ENCODE measurements at regions not wholly inside any gene's neighbourhood (a gene's known extent, or its start where the extent isn't known, plus 50 kb on each side); places are given as distances from the start of the nearest gene placed in this dataset.
"Not testable (repeated sequence)": the region's sequence is repeated elsewhere in the genome, so short reads cannot be mapped to it uniquely, and the experiment has no call there.

- Mint-ChIP-seq H3K4me3 (no peak overlapping the region), H3K27me3 (no peaks in the 10 kb centered on the region), H3K27ac (no peak overlapping the region), H3K4me1 (no peaks in the 10 kb centered on the region), H3K36me3 (peaks cover 2% of the 10 kb centered on the region), H3K9me3 (peaks cover 7 to 28% (median 10%) of the 10 kb centered on the region in 3 donors)
These were observed 1062.1 kb downstream of the BRD1 start for GRCh38 chr22:48765595-48765994.

GRCh38 chr22:48761546-48761945 is 1066.1 kb downstream of the BRD1 start:
- peaks cover 7 to 14% (median 9%) of the 10 kb centered on the region in 3 donors for H3K9me3 Mint-ChIP-seq
- no peaks in the 10 kb centered on the region for H3K36me3 Mint-ChIP-seq
- no peaks in the 10 kb centered on the region for H3K4me1 Mint-ChIP-seq
- H3K27me3 Mint-ChIP-seq = no peaks in the 10 kb centered on the region
- H3K27ac Mint-ChIP-seq = no peak overlapping the region
- no peak overlapping the region for H3K4me3 Mint-ChIP-seq

GRCh38 chr22:48760481-48761390 is 1066.9 kb downstream of the BRD1 start:
- H3K27me3 Mint-ChIP-seq = peaks cover 3% of the 10 kb centered on the region
- no peaks in the 10 kb centered on the region for H3K36me3 Mint-ChIP-seq
- no peak overlapping the region for H3K4me3 Mint-ChIP-seq
- H3K4me1 Mint-ChIP-seq = no peaks in the 10 kb centered on the region
- H3K27ac Mint-ChIP-seq = no peak overlapping the region
- peaks cover 5 to 13% (median 8%) of the 10 kb centered on the region in 3 donors for H3K9me3 Mint-ChIP-seq

GRCh38 chr22:48758881-48759875 is 1068.5 kb downstream of the BRD1 start:
- Mint-ChIP-seq H3K9me3 (peaks cover 0 to 5% (median under 1%) of the 10 kb centered on the region in 3 donors), H3K4me1 (no peaks in the 10 kb centered on the region), H3K36me3 (no peaks in the 10 kb centered on the region), H3K27me3 (peaks cover 3% of the 10 kb centered on the region), H3K27ac (no peak overlapping the region), H3K4me3 (no peak overlapping the region)

- Mint-ChIP-seq H3K36me3 (no peaks in the 10 kb centered on the region), H3K9me3 (peaks cover 0 to 4% (median 0%) of the 10 kb centered on the region in 3 donors), H3K4me1 (no peaks in the 10 kb centered on the region), H3K4me3 (no peak overlapping the region), H3K27me3 (peaks cover 3% of the 10 kb centered on the region), H3K27ac (no peak overlapping the region)
These were observed 1069.6 kb downstream of the BRD1 start for GRCh38 chr22:48757985-48758561.

GRCh38 chr22:48757581-48757980 is 1070.1 kb downstream of the BRD1 start:
- Mint-ChIP-seq H3K27ac (no peak overlapping the region), H3K27me3 (peaks cover 3% of the 10 kb centered on the region)

GRCh38 chr22:48757135-48757534 is 1070.5 kb downstream of the BRD1 start:
- not testable (repeated sequence) for H3K27me3 Mint-ChIP-seq, H3K4me3 Mint-ChIP-seq, H3K4me1 Mint-ChIP-seq, H3K27ac Mint-ChIP-seq, H3K9me3 Mint-ChIP-seq, H3K36me3 Mint-ChIP-seq

More at GRCh38 chr22:48757581-48757980, 1070.1 kb downstream of the BRD1 start:
- no peaks in the 10 kb centered on the region for H3K4me1 Mint-ChIP-seq
- H3K9me3 Mint-ChIP-seq = peaks cover 0 to 4% (median 0%) of the 10 kb centered on the region in 3 donors
- no peaks in the 10 kb centered on the region for H3K36me3 Mint-ChIP-seq
- no peak overlapping the region for H3K4me3 Mint-ChIP-seq

GRCh38 chr22:48756146-48757111 is 1071.2 kb downstream of the BRD1 start:
- Mint-ChIP-seq H3K4me3 (no peak overlapping the region), H3K4me1 (no peaks in the 10 kb centered on the region), H3K9me3 (peaks cover 0 to 4% (median 0%) of the 10 kb centered on the region in 3 donors), H3K27me3 (peaks cover 3% of the 10 kb centered on the region), H3K36me3 (no peaks in the 10 kb centered on the region), H3K27ac (no peak overlapping the region)

- peaks cover 0 to 4% (median 0%) of the 10 kb centered on the region in 3 donors for H3K9me3 Mint-ChIP-seq
- H3K4me1 Mint-ChIP-seq = no peaks in the 10 kb centered on the region
- peaks cover 3% of the 10 kb centered on the region for H3K27me3 Mint-ChIP-seq
- H3K36me3 Mint-ChIP-seq = no peaks in the 10 kb centered on the region
- no peak overlapping the region for H3K27ac Mint-ChIP-seq
- H3K4me3 Mint-ChIP-seq = no peak overlapping the region
These were observed 1072.4 kb downstream of the BRD1 start for GRCh38 chr22:48755059-48755949.

- H3K4me3 Mint-ChIP-seq = no peak overlapping the region
- H3K9me3 Mint-ChIP-seq = peaks cover 0 to 4% (median 0%) of the 10 kb centered on the region in 3 donors
- peaks cover 3% of the 10 kb centered on the region for H3K27me3 Mint-ChIP-seq
- no peaks in the 10 kb centered on the region for H3K36me3 Mint-ChIP-seq
- no peaks in the 10 kb centered on the region for H3K4me1 Mint-ChIP-seq
- H3K27ac Mint-ChIP-seq = no peak overlapping the region
These were observed 1073.0 kb downstream of the BRD1 start for GRCh38 chr22:48754611-48755058.

- no peak overlapping the region for H3K27ac Mint-ChIP-seq
- peaks cover 0 to 2% (median 0%) of the 10 kb centered on the region in 3 donors for H3K9me3 Mint-ChIP-seq
- H3K4me3 Mint-ChIP-seq = peak overlapping the region in 1 of 4 donors; percentile 60
- H3K4me1 Mint-ChIP-seq = no peaks in the 10 kb centered on the region
- H3K27me3 Mint-ChIP-seq = peaks cover 3% of the 10 kb centered on the region
- no peaks in the 10 kb centered on the region for H3K36me3 Mint-ChIP-seq
These were observed 1073.7 kb downstream of the BRD1 start for GRCh38 chr22:48753752-48754517.

GRCh38 chr22:48753381-48753730 is 1074.3 kb downstream of the BRD1 start:
- no peak overlapping the region for H3K27ac Mint-ChIP-seq
- H3K4me3 Mint-ChIP-seq = no peak overlapping the region
- H3K27me3 Mint-ChIP-seq = peaks cover 3% of the 10 kb centered on the region
- peaks cover 0 to 2% (median 0%) of the 10 kb centered on the region in 3 donors for H3K9me3 Mint-ChIP-seq
- H3K36me3 Mint-ChIP-seq = no peaks in the 10 kb centered on the region
- no peaks in the 10 kb centered on the region for H3K4me1 Mint-ChIP-seq
